Activated CD4-positive, alpha-beta memory T cell treated with anti-CD3 and anti-CD28 coated beads, Interleukin-2, amount 10 ng/mL, durations not matched to agents 7 days and 5 days (primary cell): ENCODE measurements at regions not wholly inside any gene's neighbourhood (a gene's known extent, or its start where the extent isn't known, plus 50 kb on each side); places are given as distances from the start of the nearest gene placed in this dataset.
"Not testable (repeated sequence)": the region's sequence is repeated elsewhere in the genome, so short reads cannot be mapped to it uniquely, and the experiment has no call there.

Experiments used
- CTCF ChIA-PET: fragments of 350-600 bp; sonication (Branson Sonifier 250); formaldehyde crosslinking; loops from one replicate; lab custom pipeline; 2021; ENCODE audit warnings: antibody characterized with exemption, inconsistent platforms; lab: Charles Lee
- POLR2A ChIA-PET: fragments of 350-600 bp; sonication (Branson Sonifier 250); formaldehyde crosslinking; loops from one replicate; lab custom pipeline; 2021; ENCODE audit warnings: antibody characterized with exemption; lab: Charles Lee
- DNase-seq: peaks from one replicate; pipeline ENCODE4 v3.0.0-alpha.2; 2020
- H3K27ac Mint-ChIP-seq: one replicate; pipeline ENCODE4 v1.8.0; 2021; ENCODE audit warnings: mild to moderate bottlenecking, mixed read lengths
- H3K27me3 Mint-ChIP-seq: one replicate; pipeline ENCODE4 v1.8.0; 2021; ENCODE audit warnings: mixed read lengths
- H3K36me3 Mint-ChIP-seq: one replicate; pipeline ENCODE4 v1.8.0; 2021; ENCODE audit warnings: low read depth, mixed read lengths
- H3K4me1 Mint-ChIP-seq: one replicate; pipeline ENCODE4 v1.8.0; 2021; ENCODE audit warnings: mixed read lengths
- H3K4me3 Mint-ChIP-seq: one replicate; pipeline ENCODE4 v1.8.0; 2021; ENCODE audit warnings: mild to moderate bottlenecking, mixed read lengths
- H3K9me3 Mint-ChIP-seq: one replicate; pipeline ENCODE4 v1.8.0; 2021; ENCODE audit warnings: mixed read lengths

DNA sequence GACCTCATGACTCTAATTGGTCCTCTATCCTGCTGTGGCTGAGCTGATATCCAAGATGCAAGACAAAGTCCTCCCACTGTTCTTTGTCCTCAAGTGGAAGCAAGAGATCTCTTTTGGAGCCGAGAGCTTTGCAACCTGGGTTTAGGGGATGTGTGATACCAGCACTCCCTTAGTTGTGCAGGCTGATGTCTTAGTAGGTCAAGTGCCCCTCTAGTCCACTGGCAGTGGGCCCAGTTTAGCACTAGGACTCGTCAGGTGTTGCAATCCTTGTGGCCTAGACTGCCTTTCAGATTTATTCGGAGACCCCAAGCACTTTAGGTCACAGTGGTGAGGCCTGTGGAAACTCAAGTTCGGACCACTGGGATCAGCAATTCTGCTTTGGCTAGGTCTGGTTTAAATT, 64.0 kb downstream of the GPRASP3 start:
- peaks cover 11% of the 10 kb centered on the region for H3K36me3 Mint-ChIP-seq
- no peak overlapping the region for H3K4me3 Mint-ChIP-seq
- ChIA-PET POLR2A (no interaction called here), CTCF (no interaction called here)
- DNase-seq = no peak
- no peaks in the 10 kb centered on the region for H3K27me3 Mint-ChIP-seq
- H3K4me1 Mint-ChIP-seq = no peaks in the 10 kb centered on the region
- H3K9me3 Mint-ChIP-seq = no peaks in the 10 kb centered on the region
- H3K27ac Mint-ChIP-seq = no peak overlapping the region

DNA sequence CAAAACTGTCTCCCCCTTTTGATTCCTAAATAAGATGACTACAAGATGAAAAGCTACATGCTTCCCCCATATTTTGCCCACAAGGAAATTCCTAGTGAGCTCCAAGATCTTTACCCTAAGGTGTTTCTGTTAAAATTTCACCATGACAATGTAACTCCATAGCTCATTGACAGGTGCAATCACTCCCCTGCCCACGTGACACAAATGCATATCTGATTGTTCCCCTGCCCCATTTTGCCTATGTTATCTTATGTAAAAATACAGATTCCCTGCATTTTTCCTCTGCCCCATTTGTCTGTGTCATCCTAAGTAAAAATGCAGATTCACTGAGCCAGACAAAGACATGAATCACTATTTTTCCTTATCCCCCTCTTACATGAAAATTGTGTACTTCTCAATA, 66.7 kb downstream of the GPRASP3 start:
- no peaks in the 10 kb centered on the region for H3K9me3 Mint-ChIP-seq
- H3K27me3 Mint-ChIP-seq = no peaks in the 10 kb centered on the region
- H3K36me3 Mint-ChIP-seq = peaks cover 11% of the 10 kb centered on the region
- no peak for DNase-seq
- no peaks in the 10 kb centered on the region for H3K4me1 Mint-ChIP-seq
- POLR2A ChIA-PET = no interaction called here
- H3K27ac Mint-ChIP-seq = no peak overlapping the region
- CTCF ChIA-PET = no interaction called here
- H3K4me3 Mint-ChIP-seq = no peak overlapping the region

DNA sequence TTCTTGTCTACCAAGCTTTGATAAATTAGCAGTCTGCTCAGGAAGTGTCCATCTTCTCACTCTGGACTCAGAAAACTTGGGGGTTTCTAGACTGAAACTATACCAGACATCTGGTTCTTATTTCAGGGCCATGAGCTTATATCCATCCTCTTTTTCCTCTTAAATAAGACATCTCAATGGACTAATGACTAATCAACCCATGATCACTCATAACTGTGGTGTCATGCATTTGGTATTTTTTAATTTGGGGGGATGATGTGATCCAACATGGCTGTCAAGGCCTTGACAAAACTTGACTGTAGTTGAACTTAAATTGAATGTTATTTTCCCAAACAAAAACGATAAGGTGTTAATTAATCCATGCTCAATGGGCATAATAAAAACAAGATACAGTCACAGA, 87.8 kb downstream of the GPRASP3 start:
- POLR2A ChIA-PET = no interaction called here
- H3K9me3 Mint-ChIP-seq = peaks cover 2% of the 10 kb centered on the region
- CTCF ChIA-PET = no interaction called here
- no peak overlapping the region for H3K4me3 Mint-ChIP-seq
- no peaks in the 10 kb centered on the region for H3K36me3 Mint-ChIP-seq
- no peaks in the 10 kb centered on the region for H3K4me1 Mint-ChIP-seq
- no peak for DNase-seq
- no peaks in the 10 kb centered on the region for H3K27me3 Mint-ChIP-seq
- no peak overlapping the region for H3K27ac Mint-ChIP-seq

DNA sequence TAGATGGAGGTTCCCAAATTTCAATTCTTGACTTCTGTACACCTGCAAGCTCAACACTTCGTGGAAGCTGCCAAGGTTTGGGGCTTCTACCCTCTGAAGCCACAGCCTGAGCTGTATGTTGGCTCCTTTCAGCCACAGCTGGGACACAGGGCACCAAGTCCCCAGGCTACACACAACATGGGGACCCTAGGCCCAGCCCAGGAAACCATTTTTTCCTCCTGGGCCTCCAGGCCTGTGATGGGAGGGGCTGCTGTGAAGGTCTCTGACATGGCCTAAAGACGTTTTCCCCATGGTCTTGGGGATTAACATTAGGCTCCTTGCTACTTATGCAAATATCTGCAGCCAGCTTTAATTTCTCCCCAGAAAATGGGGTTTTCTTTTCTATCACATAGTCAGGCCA, 97.7 kb downstream of the GPRASP3 start:
- CTCF ChIA-PET, POLR2A ChIA-PET, H3K9me3 Mint-ChIP-seq, DNase-seq, H3K27me3 Mint-ChIP-seq, H3K27ac Mint-ChIP-seq, H3K4me3 Mint-ChIP-seq, H3K4me1 Mint-ChIP-seq: not testable (repeated sequence)
- peaks cover 21% of the 10 kb centered on the region for H3K36me3 Mint-ChIP-seq

DNA sequence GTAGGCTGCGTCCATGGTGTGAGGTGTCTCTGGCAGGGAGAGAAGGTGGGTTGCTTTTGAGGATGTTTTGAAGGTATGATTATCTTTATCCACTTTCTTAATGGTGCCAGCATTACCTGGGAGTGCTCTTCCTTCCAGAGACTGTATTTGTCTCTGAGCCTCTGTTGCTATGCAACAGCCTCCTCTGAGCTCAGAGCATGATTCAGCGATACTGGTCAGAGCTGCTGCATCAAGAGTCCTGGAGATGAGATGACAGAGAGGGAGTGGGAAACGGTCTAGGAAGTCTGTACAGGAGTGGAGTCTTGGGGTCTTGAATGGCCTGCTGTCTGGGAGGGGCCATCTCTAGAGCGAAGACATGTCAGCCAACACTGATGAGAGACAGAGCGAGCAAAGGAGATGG, 104.4 kb upstream of the RAB40AL start:
- Mint-ChIP-seq H3K27me3 (no peaks in the 10 kb centered on the region), H3K4me1 (no peaks in the 10 kb centered on the region), H3K36me3 (peaks cover 2% of the 10 kb centered on the region), H3K4me3 (no peak overlapping the region), H3K27ac (no peak overlapping the region), H3K9me3 (no peaks in the 10 kb centered on the region)
- ChIA-PET POLR2A (no interaction called here), CTCF (no interaction called here)
- DNase-seq = no peak

DNA sequence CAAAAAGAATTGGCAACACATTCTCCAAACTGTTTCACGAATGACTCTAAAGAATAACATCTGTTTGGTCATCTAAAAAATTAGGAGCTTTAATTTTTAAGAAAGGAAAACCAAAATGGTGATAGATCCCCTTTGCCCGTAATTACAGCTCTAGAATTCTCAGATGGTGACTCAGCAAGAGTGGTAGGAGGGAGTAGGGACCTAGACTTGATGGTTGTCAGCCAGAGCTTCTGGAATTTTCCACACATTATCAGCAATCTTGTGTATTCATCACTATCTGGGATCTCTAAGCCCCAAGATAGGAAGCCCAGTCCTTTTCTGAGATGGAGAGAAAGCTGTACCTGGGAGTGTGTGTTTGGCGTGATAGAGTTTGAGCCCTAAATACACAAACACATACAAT, 103.9 kb upstream of the RAB40AL start:
- no peaks in the 10 kb centered on the region for H3K4me1 Mint-ChIP-seq

DNA sequence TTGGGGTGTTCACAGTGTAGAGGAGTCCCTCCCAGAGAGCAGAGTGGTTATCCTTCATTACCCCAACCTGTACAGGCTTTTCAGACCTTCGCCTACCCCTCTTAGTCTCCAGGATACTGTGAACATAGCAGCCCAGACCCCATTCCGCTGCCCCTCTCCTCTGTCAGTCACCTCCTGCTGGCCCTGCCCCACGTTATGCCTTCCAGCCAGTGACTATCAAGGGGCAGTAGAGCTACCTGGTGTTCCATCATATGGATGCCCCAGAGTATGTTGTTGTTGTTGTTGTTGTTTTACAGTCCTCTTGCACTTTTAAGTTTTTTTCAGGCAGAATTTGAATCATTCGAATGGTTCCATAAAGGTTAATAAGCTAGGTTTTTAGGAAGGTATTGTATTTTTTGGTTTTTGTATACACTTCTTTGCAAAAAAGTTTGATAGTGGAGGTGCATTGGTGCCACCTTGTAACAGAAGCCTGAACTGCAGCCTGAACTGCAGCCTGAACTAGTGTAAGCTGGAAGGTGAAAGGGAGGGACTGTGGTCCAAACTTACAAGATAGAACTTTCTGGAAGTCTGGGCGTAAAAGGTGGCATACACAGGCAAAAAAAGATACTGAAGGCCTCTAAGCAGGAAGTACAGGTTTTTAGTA, 101.4 kb upstream of the RAB40AL start:
- H3K9me3 Mint-ChIP-seq = no peaks in the 10 kb centered on the region
- H3K4me1 Mint-ChIP-seq = no peaks in the 10 kb centered on the region
- no peaks in the 10 kb centered on the region for H3K36me3 Mint-ChIP-seq
- no peak for DNase-seq
- CTCF ChIA-PET = interaction anchor here (0.6 to 0.9 kb wide), 2 partner anchors 246 to 328 kb away, joined by 3 to 4 read pairs; no protein-coding TSS in a partner anchor
- POLR2A ChIA-PET = no interaction called here
- H3K27ac Mint-ChIP-seq = no peak overlapping the region
- no peaks in the 10 kb centered on the region for H3K27me3 Mint-ChIP-seq
- no peak overlapping the region for H3K4me3 Mint-ChIP-seq

More for the DNA sequence above, 103.9 kb upstream of the RAB40AL start:
- H3K27me3 Mint-ChIP-seq = no peaks in the 10 kb centered on the region
- no peak overlapping the region for H3K27ac Mint-ChIP-seq
- no peak overlapping the region for H3K4me3 Mint-ChIP-seq
- CTCF ChIA-PET = no interaction called here
- H3K36me3 Mint-ChIP-seq = peaks cover 2% of the 10 kb centered on the region
- no peak for DNase-seq
- POLR2A ChIA-PET = no interaction called here
- H3K9me3 Mint-ChIP-seq = no peaks in the 10 kb centered on the region

DNA sequence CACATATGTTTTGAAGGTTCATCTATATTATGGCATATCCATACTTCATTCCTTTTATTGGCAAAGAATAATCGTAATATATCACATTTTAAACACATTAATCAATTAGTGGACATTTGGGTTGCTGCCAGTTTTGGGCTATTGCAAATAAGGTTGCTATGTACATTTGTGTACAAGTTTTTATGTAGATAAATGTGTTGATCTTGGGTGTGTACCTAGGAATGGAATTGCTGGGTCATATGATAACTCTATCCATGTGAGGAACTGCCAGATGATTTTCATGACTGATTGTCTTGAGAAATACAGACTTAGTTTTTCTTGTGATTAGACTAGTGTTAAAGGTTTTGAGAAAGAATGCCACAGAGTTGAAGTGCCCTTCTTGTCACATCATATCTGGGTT, 99.2 kb upstream of the RAB40AL start:
- H3K9me3 Mint-ChIP-seq = no peaks in the 10 kb centered on the region
- H3K27ac Mint-ChIP-seq = no peak overlapping the region
- no peaks in the 10 kb centered on the region for H3K27me3 Mint-ChIP-seq
- DNase-seq = no peak
- CTCF ChIA-PET = no interaction called here
- no peaks in the 10 kb centered on the region for H3K4me1 Mint-ChIP-seq
- POLR2A ChIA-PET = no interaction called here
- H3K36me3 Mint-ChIP-seq = no peaks in the 10 kb centered on the region
- no peak overlapping the region for H3K4me3 Mint-ChIP-seq

DNA sequence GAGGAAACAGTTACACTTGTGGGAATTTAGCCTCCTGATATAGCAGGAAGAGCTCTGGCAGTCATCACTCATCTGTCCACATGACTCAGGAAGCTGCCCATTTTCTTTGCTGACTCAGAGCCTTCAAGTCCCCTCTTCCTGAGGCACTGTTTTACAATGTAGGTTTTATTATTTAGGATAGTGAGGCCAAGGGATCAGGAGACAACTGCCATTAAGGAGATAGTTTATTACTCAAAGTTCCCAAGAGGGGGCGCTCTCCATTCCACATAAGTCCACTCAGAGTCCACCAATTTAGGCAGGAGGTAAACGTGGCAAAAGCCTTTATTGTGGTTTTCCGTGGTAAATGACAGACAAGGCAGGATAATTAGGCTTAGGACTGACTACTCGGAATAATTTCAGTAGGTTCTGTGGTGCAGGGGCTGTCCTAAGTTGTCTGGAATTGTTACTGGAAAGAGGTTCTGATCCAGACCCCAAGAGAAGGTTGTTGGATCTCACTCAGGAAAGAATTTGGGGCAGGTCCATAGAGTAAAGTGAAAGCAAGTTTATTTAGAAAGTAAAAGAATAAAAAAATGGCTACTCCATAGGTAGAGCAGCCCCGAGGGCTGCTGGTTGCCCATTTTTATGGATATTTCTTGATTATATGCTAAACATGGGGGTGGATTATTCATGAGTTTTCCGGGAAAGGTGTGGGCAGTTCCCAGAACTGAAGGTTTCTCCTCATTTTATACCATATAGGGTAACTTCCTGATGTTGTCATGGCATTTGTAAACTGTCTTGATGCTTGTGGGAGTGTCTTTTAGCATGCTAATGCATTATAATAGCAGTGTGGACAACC, 96.0 kb upstream of the RAB40AL start:
- Mint-ChIP-seq H3K36me3 (no peaks in the 10 kb centered on the region), H3K27ac (no peak overlapping the region), H3K4me3 (no peak overlapping the region), H3K4me1 (no peaks in the 10 kb centered on the region), H3K9me3 (no peaks in the 10 kb centered on the region), H3K27me3 (no peaks in the 10 kb centered on the region)
- DNase-seq = no peak
- ChIA-PET POLR2A (no interaction called here), CTCF (no interaction called here)

DNA sequence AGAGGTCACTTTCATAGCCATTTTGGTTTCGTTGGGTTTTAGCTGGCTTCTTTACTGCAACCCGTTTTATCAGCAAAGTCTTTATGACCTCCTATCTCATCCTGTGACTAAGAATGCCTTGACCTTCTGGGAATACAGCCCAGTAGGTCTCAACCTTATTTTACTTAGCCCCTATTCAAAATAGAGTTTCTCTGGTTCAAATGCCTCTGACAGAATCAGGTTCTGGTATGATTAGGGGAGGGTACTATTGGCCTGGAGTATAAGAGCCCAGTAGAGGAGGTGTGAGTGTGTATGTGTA, 95.4 kb upstream of the RAB40AL start:
- POLR2A ChIA-PET = no interaction called here
- Mint-ChIP-seq H3K36me3 (no peaks in the 10 kb centered on the region), H3K4me3 (no peak overlapping the region)

DNA sequence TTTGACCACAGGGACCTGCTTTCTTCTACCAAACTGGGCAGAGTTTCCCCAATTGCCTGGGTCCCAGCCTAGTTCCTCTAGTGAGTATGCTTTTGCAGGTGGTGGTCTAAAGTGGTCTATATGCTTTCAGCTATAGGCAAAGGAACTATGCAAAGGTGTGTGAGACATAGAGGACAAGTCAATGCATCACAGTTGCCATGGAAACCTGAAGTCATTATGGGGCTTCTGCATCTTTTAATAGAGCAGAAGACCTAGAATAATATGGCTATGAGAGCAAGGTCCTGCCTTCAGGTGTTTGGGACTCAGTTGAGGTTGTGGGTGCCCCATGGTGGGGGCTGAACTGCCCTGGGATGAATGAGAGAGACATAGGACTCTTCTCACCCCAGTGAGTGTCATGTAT, 92.1 kb upstream of the RAB40AL start:
- CTCF ChIA-PET = interaction anchor here (0.6 kb wide), 1 partner anchor 19 kb away, joined by 3 read pairs; no protein-coding TSS in a partner anchor
- no peaks in the 10 kb centered on the region for H3K27me3 Mint-ChIP-seq
- peaks cover 2% of the 10 kb centered on the region for H3K4me1 Mint-ChIP-seq

More for the DNA sequence above, 95.4 kb upstream of the RAB40AL start:
- Mint-ChIP-seq H3K9me3 (no peaks in the 10 kb centered on the region), H3K27me3 (no peaks in the 10 kb centered on the region), H3K27ac (no peak overlapping the region), H3K4me1 (no peaks in the 10 kb centered on the region)
- CTCF ChIA-PET = no interaction called here
- no peak for DNase-seq

DNA sequence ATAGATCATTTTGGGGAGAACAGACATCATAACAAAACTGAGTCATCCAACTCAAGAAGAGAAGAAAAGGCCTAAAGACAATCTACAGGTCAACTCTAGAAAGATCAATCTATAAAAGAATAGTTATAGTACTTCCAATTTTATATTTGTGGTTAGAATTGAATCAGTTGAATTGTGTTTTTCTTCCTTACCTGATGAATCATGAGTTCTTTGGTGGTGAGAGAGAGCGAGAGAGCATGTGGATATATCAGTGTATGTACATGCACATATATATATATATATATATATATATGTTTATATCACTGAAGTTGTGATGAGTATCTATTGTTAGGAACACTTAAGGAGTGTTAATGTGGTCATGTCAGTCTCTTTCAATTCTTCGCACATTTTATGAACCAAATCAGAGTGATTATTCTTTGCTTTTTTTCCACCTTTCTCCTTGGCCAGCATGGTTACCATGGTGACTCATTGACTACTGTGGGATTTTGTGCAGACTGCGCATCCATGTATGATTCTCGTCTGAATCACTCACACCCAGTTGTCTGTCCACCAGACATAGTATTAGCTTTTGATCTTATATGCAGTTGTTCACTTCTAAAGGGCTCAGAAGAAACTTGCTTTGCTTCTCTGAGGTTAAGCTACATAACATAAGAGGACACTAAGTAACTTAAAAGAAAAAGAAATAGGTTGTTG, 90.4 kb upstream of the RAB40AL start:
- no peak for DNase-seq
- ChIA-PET POLR2A (no interaction called here), CTCF (no interaction called here)
- Mint-ChIP-seq H3K36me3 (no peaks in the 10 kb centered on the region), H3K27ac (no peak overlapping the region), H3K4me3 (no peak overlapping the region), H3K27me3 (no peaks in the 10 kb centered on the region), H3K4me1 (peaks cover 2% of the 10 kb centered on the region), H3K9me3 (no peaks in the 10 kb centered on the region)

More for the DNA sequence above, 92.1 kb upstream of the RAB40AL start:
- no peaks in the 10 kb centered on the region for H3K9me3 Mint-ChIP-seq
- POLR2A ChIA-PET = no interaction called here
- H3K27ac Mint-ChIP-seq = no peak overlapping the region
- H3K4me3 Mint-ChIP-seq = no peak overlapping the region
- H3K36me3 Mint-ChIP-seq = no peaks in the 10 kb centered on the region
- no peak for DNase-seq

DNA sequence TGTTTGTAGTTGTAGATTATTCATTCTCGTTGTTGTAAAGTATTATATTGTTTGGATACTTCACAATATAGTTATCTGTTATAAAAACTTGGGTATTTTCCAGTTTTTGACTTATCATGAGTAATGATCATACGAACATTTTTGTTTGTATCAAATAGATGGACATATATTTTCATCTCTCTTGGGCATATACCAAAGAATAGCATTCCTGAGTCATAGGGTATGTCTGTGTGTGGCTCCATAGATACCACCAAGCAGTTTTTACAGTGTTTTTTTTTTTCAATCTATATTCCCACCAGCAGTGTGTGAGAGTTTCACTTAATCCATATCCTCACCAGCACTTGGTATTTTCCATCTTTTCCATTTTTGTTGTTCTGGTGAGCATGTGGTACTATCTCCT, 89.7 kb upstream of the RAB40AL start:
- Mint-ChIP-seq H3K9me3 (no peaks in the 10 kb centered on the region), H3K27ac (no peak overlapping the region), H3K36me3 (no peaks in the 10 kb centered on the region), H3K4me1 (peaks cover 2% of the 10 kb centered on the region), H3K4me3 (no peak overlapping the region), H3K27me3 (no peaks in the 10 kb centered on the region)
- POLR2A ChIA-PET = no interaction called here
- DNase-seq = no peak
- CTCF ChIA-PET = no interaction called here
